Dendritic cell treated with granulocyte-macrophage colony-stimulating factor and Interleukin-4, amounts not matched to agents 40 ng/mL and 50 ng/mL, for 4 days (primary cell): ENCODE measurements at regions not wholly inside any gene's neighbourhood (a gene's known extent, or its start where the extent isn't known, plus 50 kb on each side); places are given as distances from the start of the nearest gene placed in this dataset.
"Not testable (repeated sequence)": the region's sequence is repeated elsewhere in the genome, so short reads cannot be mapped to it uniquely, and the experiment has no call there.

Experiments used
- H3K27ac Mint-ChIP-seq: one replicate; pipeline ENCODE4 v1.8.0; 2022; ENCODE audit warnings: mild to moderate bottlenecking, mixed read lengths
- H3K27me3 Mint-ChIP-seq: one replicate; pipeline ENCODE4 v1.8.0; 2022; ENCODE audit warnings: mild to moderate bottlenecking, mixed read lengths
- H3K36me3 Mint-ChIP-seq: one replicate; pipeline ENCODE4 v1.8.0; 2022; ENCODE audit warnings: low read depth, mixed read lengths
- H3K4me1 Mint-ChIP-seq: one replicate; pipeline ENCODE4 v1.8.0; 2022; ENCODE audit warnings: low read depth, mixed read lengths
- H3K4me3 Mint-ChIP-seq: one replicate; pipeline ENCODE4 v1.8.0; 2022; ENCODE audit warnings: mild to moderate bottlenecking, moderate library complexity, mixed read lengths
- H3K9me3 Mint-ChIP-seq: one replicate; pipeline ENCODE4 v1.8.0; 2022; ENCODE audit warnings: mixed read lengths
- intact Hi-C: fragments of 100-400 bp; cut with micrococcal nuclease; formaldehyde crosslinking; loops from one replicate; pipeline ENCODE4 v1.15.0; 2022

DNA sequence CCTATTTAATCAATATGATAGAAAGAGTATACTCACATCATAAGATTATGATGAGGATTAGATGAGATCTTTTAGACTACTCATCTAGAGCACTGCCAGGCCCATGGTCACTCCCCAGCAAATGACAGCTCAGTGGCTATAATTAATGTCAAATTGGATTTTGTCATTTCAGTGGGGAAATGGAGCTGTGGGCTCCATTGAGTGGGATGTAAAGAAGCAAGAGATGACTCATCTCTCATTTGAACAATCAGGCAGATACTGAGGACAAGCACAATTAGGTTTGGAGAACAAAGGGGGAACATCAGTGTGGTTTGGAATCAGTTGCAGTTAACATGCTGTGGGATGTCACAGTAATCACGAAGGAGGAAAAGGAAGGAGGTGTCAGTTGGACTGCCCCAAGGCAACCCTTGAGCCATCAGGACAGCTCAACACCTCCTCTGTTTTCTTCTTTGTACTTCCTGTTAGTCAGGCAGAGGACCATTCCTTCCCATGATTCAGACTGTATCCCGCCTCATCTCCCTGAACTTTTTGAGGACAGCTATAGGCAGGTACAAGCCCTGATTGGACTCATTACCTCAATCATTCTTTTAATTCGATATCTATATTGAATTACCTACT, 473.7 kb upstream of the ISX start:
- Mint-ChIP-seq H3K4me1 (no peaks in the 10 kb centered on the region), H3K4me3 (no peak overlapping the region), H3K36me3 (no peaks in the 10 kb centered on the region), H3K27me3 (no peaks in the 10 kb centered on the region), H3K27ac (no peak overlapping the region), H3K9me3 (peaks cover 20% of the 10 kb centered on the region)
- intact Hi-C loops: no loop called here

DNA sequence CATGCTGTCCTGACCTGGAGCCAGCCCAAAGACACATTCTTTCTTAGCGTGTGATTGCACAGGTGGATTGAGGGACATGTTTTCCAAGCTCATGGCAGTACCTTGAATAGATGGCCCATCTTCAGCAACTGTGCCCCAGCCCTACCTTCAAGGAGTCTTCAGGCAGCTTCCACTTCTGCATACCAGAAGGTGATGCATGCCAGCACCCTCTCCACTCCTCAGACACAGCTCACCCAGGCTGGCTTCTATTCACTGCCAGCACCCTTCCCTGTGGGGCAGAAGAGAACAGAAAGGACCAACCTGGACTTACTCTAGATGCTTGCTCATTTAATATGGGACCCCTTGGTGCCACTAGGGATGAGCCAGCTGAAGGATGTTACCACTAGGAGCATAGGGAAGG, 466.4 kb upstream of the ISX start:
- Mint-ChIP-seq H3K36me3 (no peaks in the 10 kb centered on the region), H3K4me3 (no peak overlapping the region), H3K4me1 (no peaks in the 10 kb centered on the region), H3K27me3 (no peaks in the 10 kb centered on the region), H3K9me3 (peaks cover 7% of the 10 kb centered on the region), H3K27ac (no peak overlapping the region)
- intact Hi-C loops: no loop called here

DNA sequence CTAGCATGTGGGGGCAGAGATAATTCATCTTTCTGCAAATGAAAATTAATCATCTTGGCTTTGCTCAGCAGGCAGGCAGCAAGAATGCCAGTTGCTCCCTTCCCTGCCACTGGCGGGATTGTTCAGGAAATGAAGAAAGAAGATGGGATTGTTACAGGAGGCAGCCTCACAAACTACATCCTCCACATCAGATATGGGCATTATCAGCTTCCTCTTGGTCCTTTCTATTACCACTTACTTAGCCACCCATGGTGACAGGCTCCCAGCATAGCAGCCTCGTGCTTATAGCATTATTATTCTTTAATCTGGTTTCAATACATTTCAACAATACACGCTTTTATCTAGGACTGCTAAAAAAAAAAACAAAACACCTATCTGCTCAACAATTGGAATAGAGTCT, 461.6 kb upstream of the ISX start:
- intact Hi-C loops: no loop called here
- Mint-ChIP-seq H3K4me3 (no peak overlapping the region), H3K9me3 (no peaks in the 10 kb centered on the region), H3K4me1 (no peaks in the 10 kb centered on the region), H3K27me3 (no peaks in the 10 kb centered on the region), H3K36me3 (no peaks in the 10 kb centered on the region), H3K27ac (no peak overlapping the region)

DNA sequence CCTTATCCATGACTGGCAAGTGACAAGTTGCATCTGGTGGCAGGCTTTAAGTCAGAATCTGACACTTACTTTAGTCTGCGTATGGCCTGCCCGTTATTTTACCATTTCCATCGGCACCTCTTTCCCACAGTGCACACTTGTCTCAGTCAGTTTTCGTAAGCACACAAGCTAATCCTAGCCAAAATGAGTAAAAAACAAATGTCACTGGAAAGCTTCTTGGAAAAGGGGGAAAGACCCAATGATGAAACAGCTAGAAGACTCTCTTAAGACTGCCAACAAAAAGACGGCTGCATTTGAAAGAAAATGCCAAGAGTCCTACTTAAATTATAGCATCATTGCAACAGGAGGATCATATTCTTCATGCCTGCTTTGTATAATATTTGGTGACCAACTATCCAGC, 457.9 kb upstream of the ISX start:
- H3K4me1 Mint-ChIP-seq: no peaks in the 10 kb centered on the region
- intact Hi-C loops: no loop called here
- peaks cover 7% of the 10 kb centered on the region for H3K9me3 Mint-ChIP-seq
- no peaks in the 10 kb centered on the region for H3K36me3 Mint-ChIP-seq
- no peak overlapping the region for H3K27ac Mint-ChIP-seq
- H3K4me3 Mint-ChIP-seq: no peak overlapping the region
- H3K27me3 Mint-ChIP-seq: no peaks in the 10 kb centered on the region

DNA sequence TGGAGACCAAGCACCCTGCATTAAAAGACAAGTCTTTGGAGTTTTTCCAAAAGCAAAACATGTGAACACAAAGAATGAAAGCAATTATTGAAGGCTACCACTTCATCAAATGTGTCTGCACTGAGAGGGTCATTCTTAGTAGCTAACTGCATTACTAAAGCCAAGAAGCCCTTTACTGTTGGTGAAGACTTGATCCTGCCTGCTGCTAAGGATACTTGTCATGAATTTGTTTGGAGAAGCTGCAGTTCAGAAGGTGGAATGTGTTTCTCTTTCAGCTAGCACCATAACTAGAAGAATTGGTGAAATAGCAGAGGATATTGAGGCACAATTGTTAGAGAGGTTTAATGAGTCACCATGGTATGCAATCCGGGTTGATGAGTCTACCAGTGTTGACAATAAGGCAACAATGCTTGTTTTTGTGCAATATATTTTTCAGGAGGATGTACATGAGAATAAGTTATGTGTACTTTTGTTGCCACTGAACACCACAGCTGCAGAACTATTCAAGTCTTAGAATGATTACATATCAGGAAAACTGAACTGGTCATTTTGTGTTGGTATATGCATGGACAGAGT, 457.3 kb upstream of the ISX start:
- H3K9me3 Mint-ChIP-seq: peaks cover 12% of the 10 kb centered on the region
- no peaks in the 10 kb centered on the region for H3K4me1 Mint-ChIP-seq
- intact Hi-C loops: no loop called here
- H3K27me3 Mint-ChIP-seq: no peaks in the 10 kb centered on the region
- no peak overlapping the region for H3K27ac Mint-ChIP-seq
- H3K4me3 Mint-ChIP-seq: no peak overlapping the region
- no peaks in the 10 kb centered on the region for H3K36me3 Mint-ChIP-seq

DNA sequence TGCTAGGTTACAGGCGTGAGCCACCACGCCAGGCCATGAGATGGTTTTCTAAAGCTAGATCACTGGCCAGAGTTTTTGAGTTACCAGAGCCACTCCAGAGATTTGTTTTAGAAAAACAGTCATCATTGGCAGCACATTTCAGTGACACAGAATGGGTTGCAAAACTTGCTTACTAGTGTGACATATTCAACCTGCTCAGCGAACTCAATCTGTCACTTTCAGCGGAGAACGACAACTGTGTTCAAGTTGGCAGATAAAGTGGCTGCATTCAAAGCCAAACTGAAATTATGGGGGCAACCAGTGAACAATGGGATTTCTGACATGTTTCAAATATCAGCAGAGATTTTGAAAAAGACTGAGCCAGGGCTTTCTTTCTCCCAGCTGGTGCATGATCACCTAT, 456.3 kb upstream of the ISX start:
- no peak overlapping the region for H3K4me3 Mint-ChIP-seq
- no peaks in the 10 kb centered on the region for H3K4me1 Mint-ChIP-seq
- intact Hi-C loops: no loop called here
- no peak overlapping the region for H3K27ac Mint-ChIP-seq
- no peaks in the 10 kb centered on the region for H3K27me3 Mint-ChIP-seq
- H3K9me3 Mint-ChIP-seq: peaks cover 12% of the 10 kb centered on the region
- no peaks in the 10 kb centered on the region for H3K36me3 Mint-ChIP-seq

DNA sequence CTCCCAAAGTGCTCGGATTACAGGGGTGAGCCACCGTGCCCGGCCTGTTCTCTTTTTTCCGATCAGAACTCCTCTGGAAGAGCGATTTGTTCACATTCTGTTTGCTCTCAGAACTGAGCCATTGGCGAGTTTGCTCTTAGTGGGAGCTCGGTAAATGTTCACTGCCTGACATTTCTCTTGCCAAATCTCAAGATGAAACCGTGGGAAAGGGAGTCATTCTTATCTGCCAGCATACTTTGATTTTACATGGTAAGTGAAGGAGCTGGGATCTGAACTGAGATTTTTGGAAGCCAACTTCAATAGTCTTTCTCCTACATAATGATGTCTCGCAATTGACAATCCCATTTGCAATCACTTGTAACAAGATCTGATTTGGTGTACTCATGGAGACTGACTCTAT, 445.8 kb upstream of the ISX start:
- Mint-ChIP-seq H3K27ac (no peak overlapping the region), H3K4me1 (no peaks in the 10 kb centered on the region), H3K27me3 (no peaks in the 10 kb centered on the region), H3K36me3 (no peaks in the 10 kb centered on the region), H3K4me3 (no peak overlapping the region), H3K9me3 (no peaks in the 10 kb centered on the region)
- intact Hi-C loops: no loop called here

DNA sequence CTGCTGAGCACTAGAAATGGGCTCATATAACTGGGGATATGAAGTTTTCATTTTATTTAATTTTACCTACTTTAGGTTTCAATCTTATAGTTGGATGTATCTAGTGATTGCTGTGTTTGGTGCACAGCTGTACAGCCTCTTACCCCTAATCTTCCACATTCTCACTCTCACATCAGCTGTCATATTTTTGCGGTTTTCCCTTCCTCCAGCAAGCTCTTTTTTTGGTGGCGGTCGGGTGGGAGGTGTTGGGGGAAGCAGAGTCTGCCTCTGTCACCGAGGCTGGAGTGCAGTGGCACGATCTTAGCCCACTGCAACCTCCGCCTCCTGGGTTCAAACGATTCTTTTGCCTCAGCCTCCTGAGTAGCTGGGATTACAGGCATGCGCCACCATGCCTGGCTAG, 445.1 kb upstream of the ISX start:
- no peaks in the 10 kb centered on the region for H3K4me1 Mint-ChIP-seq
- intact Hi-C loops: no loop called here
- no peaks in the 10 kb centered on the region for H3K9me3 Mint-ChIP-seq
- no peaks in the 10 kb centered on the region for H3K27me3 Mint-ChIP-seq
- H3K4me3 Mint-ChIP-seq: no peak overlapping the region
- no peaks in the 10 kb centered on the region for H3K36me3 Mint-ChIP-seq
- H3K27ac Mint-ChIP-seq: no peak overlapping the region

DNA sequence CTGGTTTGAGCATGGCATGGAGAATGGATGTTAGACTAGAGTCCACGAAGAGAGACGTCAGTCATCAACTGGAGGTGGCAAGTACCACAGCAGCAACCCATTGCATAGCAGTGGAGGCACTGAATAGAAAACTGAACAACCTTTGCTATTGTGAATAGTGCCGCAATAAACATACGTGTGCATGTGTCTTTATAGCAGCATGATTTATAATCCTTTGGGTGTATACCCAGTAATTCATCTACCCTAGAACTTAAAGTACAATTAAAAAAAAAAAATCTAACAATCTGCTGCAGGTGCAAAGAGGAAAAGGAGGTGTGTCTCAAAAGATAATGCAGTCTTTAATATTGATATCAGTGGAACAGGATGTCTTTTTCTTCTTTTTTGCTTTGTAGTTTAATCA, 443.4 kb upstream of the ISX start:
- no peak overlapping the region for H3K4me3 Mint-ChIP-seq
- intact Hi-C loops: no loop called here
- no peaks in the 10 kb centered on the region for H3K36me3 Mint-ChIP-seq
- H3K9me3 Mint-ChIP-seq: peaks cover 7% of the 10 kb centered on the region
- H3K27ac Mint-ChIP-seq: no peak overlapping the region
- H3K27me3 Mint-ChIP-seq: no peaks in the 10 kb centered on the region
- H3K4me1 Mint-ChIP-seq: no peaks in the 10 kb centered on the region

DNA sequence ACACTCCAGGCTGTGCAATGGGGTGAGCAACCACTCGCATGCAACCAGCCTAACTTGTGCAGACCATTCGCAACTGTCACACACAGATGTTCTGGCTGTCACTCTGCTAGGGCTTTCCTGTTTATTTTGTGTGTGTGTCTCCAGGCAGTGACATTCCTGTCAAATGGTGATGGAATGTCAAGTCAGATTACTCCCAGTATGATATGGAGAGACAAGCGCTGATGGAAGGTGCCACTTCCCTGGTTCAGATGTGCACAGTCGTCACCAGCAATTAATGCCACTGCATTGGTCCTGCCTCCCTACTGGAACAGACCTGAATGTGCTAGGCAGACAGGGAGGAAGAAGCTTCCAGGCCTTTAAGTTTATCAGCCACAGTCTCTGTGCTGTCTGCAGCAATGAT, 442.4 kb upstream of the ISX start:
- H3K36me3 Mint-ChIP-seq: no peaks in the 10 kb centered on the region
- H3K27ac Mint-ChIP-seq: no peak overlapping the region
- intact Hi-C loops: no loop called here
- H3K4me1 Mint-ChIP-seq: no peaks in the 10 kb centered on the region
- no peaks in the 10 kb centered on the region for H3K27me3 Mint-ChIP-seq
- no peak overlapping the region for H3K4me3 Mint-ChIP-seq
- peaks cover 7% of the 10 kb centered on the region for H3K9me3 Mint-ChIP-seq

DNA sequence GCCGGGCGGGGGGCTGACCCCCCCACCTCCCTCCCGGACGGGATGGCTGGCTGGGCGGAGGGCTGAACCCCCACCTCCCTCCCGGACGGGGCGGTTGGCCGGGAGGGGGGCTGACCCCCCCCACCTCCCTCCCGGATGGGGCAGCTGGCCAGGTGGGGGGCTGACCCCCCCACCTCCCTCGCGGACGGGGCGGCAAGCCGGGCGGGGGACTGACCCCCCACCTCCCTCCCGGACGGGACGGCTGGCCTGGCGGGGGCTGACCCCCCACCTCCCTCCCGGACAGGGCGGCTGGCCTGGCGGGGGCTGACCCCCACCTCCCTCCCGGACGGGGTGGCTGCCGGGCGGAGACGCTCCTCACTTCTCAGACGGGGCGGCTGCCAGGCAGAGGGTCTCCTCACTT, 440.1 kb upstream of the ISX start:
- H3K4me1 Mint-ChIP-seq, H3K27me3 Mint-ChIP-seq, H3K27ac Mint-ChIP-seq, intact Hi-C loops, H3K9me3 Mint-ChIP-seq, H3K36me3 Mint-ChIP-seq, H3K4me3 Mint-ChIP-seq: not testable (repeated sequence)

DNA sequence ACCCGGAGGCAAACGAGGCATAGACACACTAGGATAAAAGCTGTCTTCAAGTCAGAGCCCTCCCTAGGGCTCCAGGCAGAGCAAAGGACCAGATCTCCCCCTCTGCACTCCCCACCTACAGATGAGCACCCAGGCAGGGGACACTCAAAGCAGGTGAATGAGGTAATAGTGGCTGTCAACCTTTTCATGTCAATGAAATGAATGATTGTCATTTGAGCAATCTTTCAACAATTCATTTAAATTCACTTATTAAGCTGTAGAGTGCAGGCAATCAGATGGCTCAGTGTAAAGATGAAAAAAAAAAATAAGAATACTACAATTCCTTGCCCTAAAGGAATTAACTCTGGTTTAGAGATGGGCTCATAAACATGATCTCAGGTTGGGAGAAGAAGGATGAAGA, 427.8 kb upstream of the ISX start:
- Mint-ChIP-seq H3K4me3 (no peak overlapping the region), H3K27ac (no peak overlapping the region), H3K9me3 (no peaks in the 10 kb centered on the region), H3K36me3 (no peaks in the 10 kb centered on the region), H3K4me1 (no peaks in the 10 kb centered on the region), H3K27me3 (no peaks in the 10 kb centered on the region)
- intact Hi-C loops: no loop called here

DNA sequence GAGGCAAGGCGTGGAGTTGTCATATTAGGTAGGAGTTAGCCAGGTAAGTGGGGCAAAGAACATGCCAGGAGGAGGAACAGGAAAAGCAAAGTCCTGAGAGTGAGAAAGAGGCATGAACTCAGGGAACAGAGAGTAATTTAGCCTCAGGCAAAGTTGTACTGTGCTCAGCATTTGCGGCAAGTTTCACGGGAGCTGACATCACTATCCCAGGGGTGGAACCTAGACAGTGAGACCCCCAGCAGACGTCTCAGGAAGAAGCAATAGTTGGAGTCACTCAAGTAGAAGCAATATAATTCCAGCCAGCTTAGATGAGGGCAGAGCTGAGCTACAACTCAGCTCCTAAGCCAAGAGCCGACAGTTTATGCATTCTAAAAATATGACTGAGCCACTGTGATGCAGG, 426.0 kb upstream of the ISX start:
- H3K4me1 Mint-ChIP-seq: no peaks in the 10 kb centered on the region
- no peaks in the 10 kb centered on the region for H3K9me3 Mint-ChIP-seq
- intact Hi-C loops: no loop called here
- no peak overlapping the region for H3K4me3 Mint-ChIP-seq
- H3K27ac Mint-ChIP-seq: no peak overlapping the region
- H3K27me3 Mint-ChIP-seq: no peaks in the 10 kb centered on the region
- no peaks in the 10 kb centered on the region for H3K36me3 Mint-ChIP-seq

DNA sequence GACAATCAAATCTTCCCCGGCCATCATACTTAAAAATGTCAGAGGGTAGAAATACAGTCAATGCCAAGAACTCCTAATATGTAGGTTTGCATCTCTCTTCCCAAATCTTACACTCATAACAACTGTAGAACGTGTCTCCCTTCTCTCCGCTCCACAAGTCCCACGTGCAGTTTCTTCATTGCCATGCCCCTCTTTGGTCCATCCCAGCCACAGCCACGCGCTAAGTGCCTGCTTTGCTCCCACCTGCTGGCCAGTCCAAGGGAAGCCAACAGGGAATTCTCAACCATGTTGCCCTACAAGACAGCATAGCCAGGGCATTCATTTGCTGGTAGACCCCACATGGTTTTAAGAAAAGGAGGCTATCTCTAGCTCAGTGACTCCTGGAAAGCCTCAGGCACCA, 420.6 kb upstream of the ISX start:
- Mint-ChIP-seq H3K36me3 (no peaks in the 10 kb centered on the region), H3K4me3 (no peak overlapping the region), H3K27ac (no peak overlapping the region), H3K9me3 (no peaks in the 10 kb centered on the region), H3K27me3 (no peaks in the 10 kb centered on the region), H3K4me1 (no peaks in the 10 kb centered on the region)
- intact Hi-C loops: no loop called here

DNA sequence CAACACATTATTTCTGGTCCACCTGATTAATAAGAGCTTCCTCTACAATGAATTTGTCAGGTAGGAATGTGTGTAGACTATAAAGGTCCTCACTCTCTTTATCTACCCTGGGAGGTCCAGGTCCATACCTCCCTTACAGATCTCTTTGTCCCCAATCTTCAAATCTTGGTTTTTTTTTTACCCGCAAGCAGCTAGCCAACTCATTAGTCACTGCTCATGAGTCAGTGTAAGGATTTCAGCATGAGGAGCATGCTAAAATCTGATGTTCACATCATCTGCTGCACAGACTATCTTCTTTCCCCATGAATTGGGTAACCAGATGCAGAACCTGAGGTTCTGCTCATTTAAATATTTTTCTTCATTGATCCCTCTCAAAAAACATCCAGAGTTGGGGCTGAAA, 397.0 kb upstream of the ISX start:
- Mint-ChIP-seq H3K27ac (no peak overlapping the region), H3K9me3 (peaks cover 8% of the 10 kb centered on the region), H3K4me1 (no peaks in the 10 kb centered on the region), H3K4me3 (no peak overlapping the region), H3K36me3 (no peaks in the 10 kb centered on the region), H3K27me3 (no peaks in the 10 kb centered on the region)
- intact Hi-C loops: no loop called here
